ENCODE measurements at regions not wholly inside any gene's neighbourhood (a gene's known extent, or its start where the extent isn't known, plus 50 kb on each side); places are given as distances from the start of the nearest gene placed in this dataset.

DNA sequence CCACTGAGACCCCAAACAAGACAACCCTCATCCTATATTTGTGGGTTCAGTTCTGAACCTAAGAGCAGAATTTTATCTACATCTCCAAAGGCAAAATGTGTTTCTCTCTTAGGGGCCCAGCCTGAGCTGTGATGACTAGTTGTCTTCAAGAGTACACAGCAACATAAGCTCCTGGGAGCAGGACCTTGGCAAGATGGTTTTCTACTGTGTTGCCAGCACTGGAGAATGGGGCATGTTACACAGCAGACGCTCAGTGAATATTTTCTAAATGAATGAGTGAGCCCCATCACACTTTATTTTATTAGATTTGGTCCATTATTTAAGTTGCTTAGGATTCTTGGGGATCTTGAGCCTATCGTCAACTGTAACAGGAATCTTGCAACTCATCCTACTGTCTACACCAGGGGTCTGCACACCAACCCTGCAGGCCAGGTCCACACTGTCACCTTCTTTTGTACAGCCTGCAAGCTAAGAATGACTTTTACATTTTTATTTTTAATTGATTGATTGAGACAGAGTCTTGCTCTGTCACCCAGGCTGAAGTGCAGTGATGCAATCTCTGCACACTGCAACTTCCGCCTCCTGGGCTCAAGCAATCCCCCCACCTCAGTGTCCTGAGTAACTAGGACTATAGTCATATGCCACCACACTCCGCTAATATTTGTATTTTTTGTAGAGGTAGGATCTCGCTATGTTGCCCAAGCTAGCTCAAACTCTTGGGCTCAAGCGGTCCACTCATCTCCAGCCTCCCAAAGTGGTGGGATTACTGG is 347.1 kb downstream of the FGFR2 start:
- DNase-seq (ENCODE audit: extremely low spot score) = no peak
- ChIA-PET POLR2A (interaction anchor here (0.7 kb wide), 1 partner anchor 12 kb away, joined by 3 read pairs; no protein-coding TSS in a partner anchor), CTCF (no interaction called here)
- TF ChIP-seq, protein P1, sequence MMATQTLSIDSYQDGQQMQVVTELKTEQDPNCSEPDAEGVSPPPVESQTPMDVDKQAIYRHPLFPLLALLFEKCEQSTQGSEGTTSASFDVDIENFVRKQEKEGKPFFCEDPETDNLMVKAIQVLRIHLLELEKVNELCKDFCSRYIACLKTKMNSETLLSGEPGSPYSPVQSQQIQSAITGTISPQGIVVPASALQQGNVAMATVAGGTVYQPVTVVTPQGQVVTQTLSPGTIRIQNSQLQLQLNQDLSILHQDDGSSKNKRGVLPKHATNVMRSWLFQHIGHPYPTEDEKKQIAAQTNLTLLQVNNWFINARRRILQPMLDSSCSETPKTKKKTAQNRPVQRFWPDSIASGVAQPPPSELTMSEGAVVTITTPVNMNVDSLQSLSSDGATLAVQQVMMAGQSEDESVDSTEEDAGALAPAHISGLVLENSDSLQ (IDR thresholded peaks at IDR 0.05) = no peak
- TF ChIP-seq CTBP1 (IDR thresholded peaks at IDR 0.05; ENCODE audit: borderline replicate concordance) (no peak), FOXK2 (IDR thresholded peaks at IDR 0.05) (no peak), SP1 (IDR thresholded peaks at IDR 0.05) (no peak), FOXA1 (IDR thresholded peaks at IDR 0.05) (no peak), LEF1 (IDR thresholded peaks at IDR 0.05; ENCODE audit: borderline replicate concordance) (no peak), SUZ12 (IDR thresholded peaks at IDR 0.05) (no peak), ELF4 (IDR thresholded peaks at IDR 0.05) (no peak), L3MBTL2 (conservative IDR thresholded peaks at IDR 0.05) (no peak), TARDBP (IDR thresholded peaks at IDR 0.05) (no peak), BHLHE40 (IDR thresholded peaks at IDR 0.05; ENCODE audit: borderline replicate concordance) (no peak), ZNF384 (IDR thresholded peaks at IDR 0.05) (no peak), NFRKB (IDR thresholded peaks at IDR 0.05) (no peak), FOXM1 (IDR thresholded peaks at IDR 0.05; ENCODE audit: borderline replicate concordance) (no peak), HDGF (IDR thresholded peaks at IDR 0.05; ENCODE audit: borderline replicate concordance) (no peak), ARNT (IDR thresholded peaks at IDR 0.05) (no peak)

- DNase-seq (ENCODE audit: extremely low spot score) = no peak
- ChIA-PET CTCF (no interaction called here), POLR2A (no interaction called here)
- TF ChIP-seq NFRKB (IDR thresholded peaks at IDR 0.05) = no peak
- TF ChIP-seq FOXA1 (IDR thresholded peaks at IDR 0.05) = no peak
- TF ChIP-seq SP1 (IDR thresholded peaks at IDR 0.05) = no peak
- TF ChIP-seq LEF1 (IDR thresholded peaks at IDR 0.05; ENCODE audit: borderline replicate concordance) = no peak
- no peak for TF ChIP-seq L3MBTL2 (conservative IDR thresholded peaks at IDR 0.05)
- TF ChIP-seq ZNF384 (IDR thresholded peaks at IDR 0.05) = no peak
- TF ChIP-seq BHLHE40 (IDR thresholded peaks at IDR 0.05; ENCODE audit: borderline replicate concordance) = no peak
- no peak for TF ChIP-seq FOXK2 (IDR thresholded peaks at IDR 0.05)
- TF ChIP-seq HDGF (IDR thresholded peaks at IDR 0.05; ENCODE audit: borderline replicate concordance) = no peak
- TF ChIP-seq CTBP1 (IDR thresholded peaks at IDR 0.05; ENCODE audit: borderline replicate concordance) = no peak
- no peak for TF ChIP-seq TARDBP (IDR thresholded peaks at IDR 0.05)
- TF ChIP-seq, protein P1 (IDR thresholded peaks at IDR 0.05) = no peak
- TF ChIP-seq SUZ12 (IDR thresholded peaks at IDR 0.05) = no peak
- no peak for TF ChIP-seq ELF4 (IDR thresholded peaks at IDR 0.05)
- no peak for TF ChIP-seq ARNT (IDR thresholded peaks at IDR 0.05)
- no peak for TF ChIP-seq FOXM1 (IDR thresholded peaks at IDR 0.05; ENCODE audit: borderline replicate concordance)
These were observed 345.5 kb downstream of the FGFR2 start for GRCh38 chr10:121252756-121253155.

GRCh38 chr10:121260377-121260776 is 337.9 kb downstream of the FGFR2 start:
- no peak for DNase-seq (ENCODE audit: extremely low spot score)
- ChIA-PET POLR2A (no interaction called here), CTCF (interaction anchor here (0.6 to 1.2 kb wide), 3 partner anchors 109 to 474 kb away, joined by 3 to 4 read pairs (median 3); no protein-coding TSS in a partner anchor)
- TF ChIP-seq TARDBP (IDR thresholded peaks at IDR 0.05) (no peak), L3MBTL2 (conservative IDR thresholded peaks at IDR 0.05) (no peak), ELF4 (IDR thresholded peaks at IDR 0.05) (no peak), FOXM1 (IDR thresholded peaks at IDR 0.05; ENCODE audit: borderline replicate concordance) (no peak), NFRKB (IDR thresholded peaks at IDR 0.05) (no peak), LEF1 (IDR thresholded peaks at IDR 0.05; ENCODE audit: borderline replicate concordance) (no peak), ARNT (IDR thresholded peaks at IDR 0.05) (no peak), SUZ12 (IDR thresholded peaks at IDR 0.05) (no peak)
- TF ChIP-seq, protein P1 (IDR thresholded peaks at IDR 0.05) = no peak

DNA sequence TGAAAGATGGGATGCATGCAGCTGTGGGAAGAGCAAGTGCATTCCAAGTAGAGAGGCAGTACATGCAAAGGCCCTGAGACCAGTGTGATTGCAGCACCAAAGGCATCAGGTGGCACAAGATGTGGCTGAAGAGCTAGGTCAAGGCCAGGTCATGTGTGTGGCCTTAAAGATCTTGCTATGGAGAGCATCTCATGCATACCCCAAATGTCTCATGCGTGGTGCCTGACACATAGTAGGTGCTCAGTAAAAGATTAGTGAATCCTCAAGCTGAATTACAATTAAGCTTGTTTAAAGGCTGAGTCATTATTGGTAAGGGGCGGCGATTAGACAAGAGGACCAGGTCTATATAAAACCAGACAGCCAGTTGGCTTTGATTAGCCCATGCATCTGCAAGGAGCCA is 336.6 kb downstream of the FGFR2 start:
- CTCF ChIA-PET = no interaction called here
- POLR2A ChIA-PET = no interaction called here
- no peak for DNase-seq (ENCODE audit: extremely low spot score)
- no peak for TF ChIP-seq FOXA1 (IDR thresholded peaks at IDR 0.05)

DNA sequence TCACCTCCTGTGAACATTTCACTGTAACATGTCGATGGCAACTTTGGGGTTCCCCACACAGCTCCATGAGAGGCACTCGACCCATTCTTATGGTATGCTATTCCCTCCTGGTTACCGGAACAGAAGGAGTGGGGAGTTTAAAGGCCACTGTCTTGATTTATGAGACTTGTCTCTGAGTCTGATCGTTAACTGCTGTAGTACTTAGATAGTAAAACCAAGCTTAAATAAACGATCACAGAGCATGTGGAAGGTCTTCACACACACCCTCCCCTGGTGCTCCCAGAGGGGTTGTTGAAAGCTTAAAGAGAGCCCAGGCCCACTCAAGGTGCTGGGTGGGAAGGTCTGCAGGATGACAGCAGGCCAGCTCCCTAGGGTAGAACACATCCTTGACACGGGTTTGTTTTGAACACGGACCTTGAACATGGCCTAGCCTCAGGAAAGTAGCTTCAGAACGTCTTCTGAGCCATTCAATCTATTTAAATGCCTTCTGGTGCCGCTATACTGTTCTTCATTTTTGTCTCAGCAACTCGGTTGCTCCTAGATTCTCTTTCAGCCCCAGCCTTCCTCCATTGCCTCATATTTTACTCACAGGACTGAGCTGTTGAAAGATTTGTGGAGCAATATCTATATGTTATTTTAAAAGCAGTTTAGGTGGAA is 335.3 kb downstream of the FGFR2 start:
- CTCF ChIA-PET = interaction anchor here (0.5 to 1.2 kb wide), 4 partner anchors 71 to 277 kb away, joined by 3 to 5 read pairs (median 3); no protein-coding TSS in a partner anchor
- peak; percentile 60 for DNase-seq (ENCODE audit: extremely low spot score)
- TF ChIP-seq BHLHE40 (IDR thresholded peaks at IDR 0.05; ENCODE audit: borderline replicate concordance) = no peak
- TF ChIP-seq, protein P1 (IDR thresholded peaks at IDR 0.05) = peak; percentile 90
- no peak for TF ChIP-seq ARNT (IDR thresholded peaks at IDR 0.05)
- no peak for TF ChIP-seq SUZ12 (IDR thresholded peaks at IDR 0.05)
- TF ChIP-seq CTBP1 (IDR thresholded peaks at IDR 0.05; ENCODE audit: borderline replicate concordance) = peak; percentile 77
- 0 out of 2 replicates have a peak, but pooled peaks have one; percentile 33 for TF ChIP-seq LEF1 (IDR thresholded peaks at IDR 0.05; ENCODE audit: borderline replicate concordance)
- TF ChIP-seq FOXK2 (IDR thresholded peaks at IDR 0.05) = no peak
- TF ChIP-seq NFRKB (IDR thresholded peaks at IDR 0.05) = no peak
- peak; percentile 54; the same call in 1 of the 2 replicates for TF ChIP-seq L3MBTL2 (conservative IDR thresholded peaks at IDR 0.05)
- no peak for TF ChIP-seq FOXA1 (IDR thresholded peaks at IDR 0.05)
- TF ChIP-seq TARDBP (IDR thresholded peaks at IDR 0.05) = no peak
- POLR2A ChIA-PET = interaction anchor here (0.6 to 1.4 kb wide), 4 partner anchors 12 to 298 kb away, joined by 3 to 4 read pairs (median 3); no protein-coding TSS in a partner anchor

Measured in HEK293T (cell line).